Esophagus squamous epithelium (tissue), 4 donors: ENCODE measurements at regions not wholly inside any gene's neighbourhood (a gene's known extent, or its start where the extent isn't known, plus 50 kb on each side); places are given as distances from the start of the nearest gene placed in this dataset.

ENCODE experiments used
- CTCF ChIP-seq, 6 experiments: fragments of 450-650 bp in 4 of 6; fragments of 200-600 bp in 2 of 6; sonication (generic) in 2 of 6; IDR thresholded peaks; one replicate each; pipeline ENCODE4 v1.5.1; 2016 to 2019; ENCODE audit warnings: antibody characterized with exemption in 6 of 6, mild to moderate bottlenecking in 4 of 6, moderate library complexity in 4 of 6
- POLR2A ChIP-seq, 4 donors: fragments of 450-650 bp; IDR thresholded peaks; one replicate each; pipeline ENCODE4 v1.6.1; 2017; ENCODE audit warnings: antibody characterized with exemption in 4 of 4, mild to moderate bottlenecking in 4 of 4, moderate library complexity in 3 of 4

DNA sequence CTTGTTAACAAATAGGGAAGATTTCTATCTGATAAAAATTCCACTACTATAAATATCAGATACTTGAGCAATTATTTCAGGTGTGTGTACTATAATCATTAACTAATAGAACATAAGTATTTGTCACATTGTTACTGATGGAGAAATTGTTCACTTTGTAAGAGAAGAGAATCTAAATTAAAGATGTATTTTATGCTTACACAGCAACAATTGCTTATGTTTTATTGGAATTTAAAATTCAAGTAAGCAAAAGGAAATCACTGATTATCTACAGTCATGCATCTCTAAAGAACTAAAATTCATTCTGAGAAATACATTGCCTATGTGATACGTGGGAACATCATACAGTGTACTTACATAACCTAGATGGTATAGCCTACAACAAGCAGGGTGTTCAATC, 1590.8 kb downstream of the GRIK2 start:
- TF ChIP-seq POLR2A (IDR thresholded peaks at IDR 0.05): no peak
- TF ChIP-seq CTCF (IDR thresholded peaks at IDR 0.05): no peak
